Inflammatory macrophage treated with lipopolysaccharide for 1 hour (primary cell): ENCODE measurements at regions not wholly inside any gene's neighbourhood (a gene's known extent, or its start where the extent isn't known, plus 50 kb on each side); places are given as distances from the start of the nearest gene placed in this dataset.
"Not testable (repeated sequence)": the region's sequence is repeated elsewhere in the genome, so short reads cannot be mapped to it uniquely, and the experiment has no call there.

Experiments
- DNase-seq, 2 donors: peaks; one replicate each; pipeline ENCODE4 v3.0.0-alpha.2; 2020 to 2022

GRCh38 chr2:57615855-57616556 lies 430.6 kb upstream of the VRK2 start:
- no peak for DNase-seq

DNA sequence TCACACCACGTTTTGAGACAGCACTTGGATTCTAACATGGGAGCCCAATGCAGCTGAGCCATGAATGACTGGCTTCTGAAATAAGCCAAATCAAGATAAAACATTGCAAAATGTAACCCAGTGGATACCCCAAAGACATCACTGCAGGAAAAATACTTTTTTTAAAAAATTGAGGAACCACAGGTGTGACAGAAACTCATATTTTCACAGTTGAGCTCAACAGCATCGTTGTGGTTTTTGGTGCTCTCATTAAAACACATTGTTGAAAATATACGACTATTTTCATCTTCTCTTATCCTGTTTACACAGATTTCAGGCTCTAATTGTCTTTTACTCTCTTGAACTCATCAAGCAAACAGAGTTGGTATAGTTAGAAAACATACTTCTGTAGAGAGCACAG lies 429.3 kb upstream of the VRK2 start:
- DNase-seq = no peak

DNA sequence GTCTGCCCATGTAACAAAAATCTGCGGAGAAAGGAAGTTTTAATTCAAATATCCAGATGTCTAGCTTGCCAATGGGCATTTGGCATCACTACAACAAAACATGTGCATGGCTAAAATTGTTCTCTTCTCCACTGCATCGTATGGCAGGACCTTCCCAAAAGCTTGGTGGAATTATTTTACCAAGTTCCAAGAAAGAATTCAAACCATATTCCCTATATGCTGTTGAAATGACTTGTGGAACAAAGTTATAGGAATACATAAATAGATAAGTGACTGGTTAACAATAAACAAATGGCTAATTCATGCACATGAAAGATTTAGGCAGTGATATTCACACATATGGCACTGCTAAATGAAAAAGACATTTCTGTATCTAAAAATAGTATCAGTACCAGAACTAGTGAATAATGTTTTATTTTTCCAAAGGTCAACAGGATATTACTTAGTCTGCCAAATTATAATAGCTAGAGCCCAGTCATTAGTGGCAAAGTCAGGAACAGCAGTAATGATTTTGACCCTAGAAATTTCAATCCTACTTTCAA lies 425.4 kb upstream of the VRK2 start:
- no peak for DNase-seq

DNA sequence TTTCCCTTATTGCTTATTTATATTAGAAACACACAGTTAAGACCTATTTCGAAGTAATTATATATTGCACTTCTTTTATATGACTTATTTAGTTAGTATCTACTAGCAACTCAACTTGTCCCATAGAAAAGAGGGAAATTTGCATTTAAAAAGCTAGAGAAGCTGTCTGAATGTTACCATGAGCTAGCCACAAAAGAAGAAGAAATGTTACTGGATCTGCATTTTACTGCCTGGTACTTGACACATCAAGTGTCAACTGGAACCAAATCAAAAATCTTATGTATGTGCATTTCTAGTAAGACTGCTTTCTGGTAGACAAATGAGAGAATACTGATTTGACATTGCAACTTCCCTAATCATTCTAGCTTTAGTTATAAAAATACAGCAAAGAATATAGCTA lies 424.6 kb upstream of the VRK2 start:
- DNase-seq = no peak

DNA sequence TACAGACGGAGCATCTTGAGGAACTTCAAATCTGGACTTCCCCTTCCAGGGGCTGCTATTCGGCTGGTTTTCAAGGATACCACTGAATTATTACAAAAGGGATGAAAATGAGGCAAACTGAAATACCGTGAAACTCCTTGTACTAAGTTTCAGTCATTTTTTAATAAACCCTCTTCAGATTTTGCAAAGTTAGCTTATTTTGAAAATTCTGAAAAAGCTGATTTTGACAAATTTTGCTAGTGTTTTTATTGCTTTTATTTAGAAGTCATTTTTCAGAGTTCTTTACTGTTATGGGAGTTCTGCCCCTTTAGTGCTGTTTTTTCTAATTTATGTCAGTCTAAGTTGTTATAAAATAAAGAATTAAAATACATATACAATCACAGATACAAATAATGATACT lies 390.4 kb upstream of the VRK2 start:
- no peak for DNase-seq

DNA sequence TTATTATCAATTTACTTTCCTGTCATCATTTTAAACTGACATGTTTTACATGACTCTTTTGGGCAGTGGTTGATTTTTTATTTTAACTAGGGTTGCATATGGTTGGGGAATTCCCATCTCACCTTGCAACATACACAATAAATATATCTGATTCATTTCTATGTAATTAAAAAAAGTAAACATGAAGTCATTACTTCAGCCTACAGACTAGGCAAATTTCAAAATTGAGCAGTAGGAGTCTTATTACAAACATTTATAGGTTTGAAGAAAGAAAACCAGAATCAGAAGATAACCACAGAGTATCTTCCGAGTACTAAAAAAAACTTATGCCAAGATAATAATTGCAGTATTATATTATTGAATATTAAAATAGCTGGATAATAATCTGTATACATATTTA lies 377.0 kb upstream of the VRK2 start:
- DNase-seq = no peak

- DNase-seq = no peak
Observed at GRCh38 chr2:57674025-57674424, 372.6 kb upstream of the VRK2 start.

DNA sequence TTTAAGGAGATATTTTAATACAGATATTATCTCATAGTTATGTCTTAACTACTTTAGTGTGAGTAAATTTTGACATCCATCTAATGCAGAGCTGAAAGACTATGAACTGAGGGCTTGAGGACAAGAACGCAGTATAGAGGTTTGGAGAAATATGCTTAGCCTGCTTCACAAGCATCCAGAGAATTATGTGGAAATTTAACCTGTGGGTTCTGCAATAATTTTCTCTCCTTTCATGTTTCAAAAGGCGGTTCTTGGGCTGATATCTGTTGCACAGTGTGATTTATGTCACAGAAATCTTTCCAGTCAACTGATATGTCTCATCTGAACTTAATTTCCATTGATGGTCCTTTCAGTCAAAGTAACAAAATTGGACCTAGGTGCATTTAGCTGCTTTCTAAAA lies 371.9 kb upstream of the VRK2 start:
- DNase-seq = no peak

DNA sequence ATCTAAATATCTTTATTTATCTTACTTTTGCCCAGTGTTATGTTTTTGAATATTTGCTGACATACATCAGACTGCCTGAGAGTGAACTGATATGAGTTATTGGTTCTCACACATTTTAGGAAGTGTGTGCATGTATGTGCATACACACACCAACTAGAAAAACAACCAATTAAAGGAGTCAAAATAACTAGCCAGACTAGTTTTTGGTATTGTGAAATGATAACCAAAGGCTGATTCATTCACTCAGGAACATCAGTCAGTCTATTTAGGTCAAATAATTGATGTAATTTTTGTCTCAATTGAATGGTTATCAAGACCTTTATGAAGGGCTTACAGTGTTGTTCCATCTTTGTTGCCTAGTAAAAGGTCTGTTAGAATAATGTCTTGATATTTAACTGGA lies 369.3 kb upstream of the VRK2 start:
- no peak for DNase-seq

DNA sequence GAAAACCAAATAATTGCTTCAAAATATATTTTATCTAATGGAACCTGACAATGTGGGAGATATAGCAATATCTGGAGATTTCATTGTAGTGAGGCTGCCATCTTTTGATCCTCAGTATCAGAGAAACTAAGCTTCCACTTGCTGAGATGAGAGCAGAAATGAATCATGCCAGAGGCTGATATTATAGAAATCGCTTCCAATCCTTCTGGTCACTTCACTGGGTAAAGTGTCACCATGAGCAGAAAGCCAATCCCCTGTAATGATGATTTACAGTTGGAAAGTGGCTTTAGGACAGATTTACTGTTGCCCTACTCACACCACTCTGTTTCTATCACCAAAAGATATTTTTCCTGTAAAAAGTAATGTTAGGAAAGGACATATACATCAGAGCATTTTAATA lies 365.0 kb upstream of the VRK2 start:
- DNase-seq = no peak

DNA sequence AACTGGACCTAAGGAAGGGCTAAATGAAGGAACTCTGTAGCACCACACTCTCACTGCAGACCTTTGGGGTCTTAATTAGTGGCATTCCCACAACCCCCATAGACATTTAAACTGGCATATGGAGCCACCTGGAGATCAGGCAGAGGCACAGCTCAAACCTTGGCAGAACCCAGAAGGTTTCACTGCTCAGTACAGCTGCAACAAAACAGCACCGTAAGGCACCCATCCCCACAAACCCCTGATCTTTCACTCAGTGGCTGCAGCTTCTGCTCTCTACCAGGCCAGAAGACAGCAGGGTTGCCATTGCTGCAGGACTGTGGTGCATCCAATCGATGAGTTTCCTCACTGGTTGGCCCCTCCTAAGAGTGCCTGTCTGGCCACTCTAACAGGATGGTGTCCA lies 361.6 kb upstream of the VRK2 start:
- DNase-seq = no peak

DNA sequence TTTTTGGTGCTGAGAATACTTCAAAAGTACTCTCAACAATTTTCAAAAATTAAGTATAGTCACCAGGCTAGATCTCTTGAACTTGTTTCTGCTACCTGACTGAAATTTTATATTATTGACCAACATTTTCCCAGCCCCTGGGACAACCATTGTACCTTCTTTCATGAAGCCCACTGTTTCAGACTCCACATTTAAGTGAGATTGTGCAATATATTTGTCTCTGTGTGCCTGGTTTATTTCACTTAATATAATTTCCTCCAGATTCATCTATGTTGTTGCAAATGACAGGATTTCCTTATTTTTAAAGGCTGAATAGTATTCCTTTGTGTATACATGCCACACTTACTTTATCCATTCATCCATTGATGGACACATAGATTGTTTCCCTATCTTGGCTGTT lies 354.2 kb upstream of the VRK2 start:
- no peak for DNase-seq

DNA sequence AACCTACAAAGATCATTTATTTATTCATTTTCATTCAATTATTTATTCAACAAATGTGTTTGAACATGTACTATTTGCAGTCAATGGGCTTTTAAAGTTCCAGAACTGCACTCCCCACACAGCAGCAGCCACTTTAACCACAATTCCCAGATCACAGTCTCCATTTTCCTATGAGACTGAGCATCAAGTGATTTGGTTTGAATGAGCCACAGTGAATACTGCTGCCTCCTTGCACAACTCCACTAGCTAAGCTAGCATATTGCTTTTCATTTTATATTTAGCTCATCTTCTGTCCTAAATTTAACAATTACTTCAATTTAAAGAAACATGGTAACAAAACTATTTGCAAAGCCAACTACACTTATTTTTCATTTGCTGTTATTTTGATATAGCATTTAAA lies 353.4 kb upstream of the VRK2 start:
- DNase-seq = no peak

GRCh38 chr2:57693965-57694364 lies 352.6 kb upstream of the VRK2 start:
- DNase-seq = no peak

DNA sequence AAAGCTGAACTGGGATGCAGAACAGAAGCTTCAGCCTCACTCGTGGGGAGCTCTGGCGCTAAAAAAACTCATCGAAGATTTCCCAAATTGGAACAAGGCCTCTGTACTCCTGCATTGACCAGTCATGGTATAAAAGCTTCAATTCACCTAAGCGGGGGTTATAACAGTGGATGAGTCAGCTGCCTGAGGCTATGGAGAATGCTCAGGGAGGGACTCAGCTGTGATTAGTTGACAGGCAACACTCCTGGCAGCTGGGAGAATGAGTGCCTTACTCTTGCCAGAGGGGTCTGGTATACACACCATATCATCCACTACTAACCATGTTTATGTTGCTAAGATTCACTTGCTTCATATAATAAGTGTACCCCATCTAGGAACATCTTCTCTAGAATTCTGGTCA lies 350.6 kb upstream of the VRK2 start:
- no peak for DNase-seq

DNA sequence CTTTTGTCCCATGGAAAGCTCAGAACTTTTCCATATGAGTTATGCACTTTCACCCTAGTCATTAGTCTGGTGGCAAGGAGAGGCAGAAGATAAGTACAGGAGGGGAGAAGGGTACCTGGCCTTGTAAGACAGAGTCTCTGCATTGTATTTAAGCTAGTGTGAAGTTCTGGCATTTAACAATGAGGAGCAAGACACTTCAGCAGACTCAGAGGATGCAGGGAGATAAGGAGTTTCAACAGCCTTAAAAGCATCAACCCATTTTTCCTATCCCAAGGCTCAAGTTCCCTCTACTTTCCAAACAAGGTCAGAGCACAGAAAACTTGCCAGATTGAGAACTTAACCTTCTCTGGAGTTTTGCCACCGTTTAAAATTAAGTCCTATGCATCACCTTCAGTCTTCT lies 348.2 kb upstream of the VRK2 start:
- DNase-seq = no peak

- no peak for DNase-seq
Observed at GRCh38 chr2:57698935-57699449, 347.6 kb upstream of the VRK2 start.

DNA sequence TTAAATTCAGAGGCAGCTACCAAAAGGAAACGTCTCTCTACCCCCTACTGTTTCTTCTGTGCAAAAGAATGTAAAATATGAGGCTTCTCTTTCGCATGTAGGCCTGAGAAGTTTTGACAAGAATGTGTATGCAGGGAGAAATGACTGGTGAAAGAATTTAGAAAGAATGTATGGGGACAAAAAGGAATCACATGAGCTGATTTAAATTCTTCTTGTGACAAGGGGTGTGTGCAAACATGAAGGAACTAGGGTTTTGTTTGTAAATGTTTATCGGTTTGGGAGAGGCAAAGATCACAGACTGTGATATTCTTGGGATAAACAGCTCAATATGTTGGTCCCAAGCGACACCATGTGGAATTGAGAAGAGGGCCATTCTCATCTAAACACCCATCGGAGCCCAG lies 345.2 kb upstream of the VRK2 start:
- no peak for DNase-seq

DNA sequence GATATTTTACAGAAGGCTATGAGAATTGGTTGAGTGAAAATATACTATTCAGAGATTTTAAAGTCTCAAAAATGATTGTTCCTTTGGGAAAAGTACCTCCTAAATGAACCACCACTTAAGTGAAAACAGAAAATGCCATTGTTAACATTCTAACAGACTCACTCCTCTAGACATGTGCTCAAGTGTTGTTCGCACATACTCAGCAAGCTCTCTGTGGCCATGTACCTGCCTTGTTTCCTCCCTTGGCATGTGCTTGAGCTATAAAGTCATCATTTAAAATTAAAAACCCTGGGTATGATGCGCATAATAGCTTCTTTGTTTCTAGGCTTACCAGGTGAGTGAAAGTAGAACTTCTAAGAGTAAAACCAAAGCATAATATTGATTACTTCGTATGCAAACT lies 343.2 kb upstream of the VRK2 start:
- DNase-seq = no peak

DNA sequence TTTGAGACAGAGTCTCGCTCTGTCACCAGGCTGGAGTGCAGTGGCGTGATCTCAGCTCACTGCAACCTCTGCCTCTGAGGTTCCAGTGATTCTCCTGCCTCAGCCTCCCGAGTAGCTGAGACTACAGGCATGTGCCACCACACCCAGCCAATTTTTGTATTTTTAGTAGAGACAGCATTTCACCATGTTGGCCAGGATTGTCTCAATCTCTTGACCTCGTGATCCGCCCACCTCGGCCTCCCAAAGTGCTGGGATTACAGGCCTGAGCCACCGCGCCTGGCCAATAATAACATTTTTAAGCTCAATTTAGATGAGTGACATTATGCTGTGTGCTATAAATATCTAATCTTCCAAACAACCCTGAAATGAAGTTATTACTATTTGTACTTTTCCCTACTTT lies 338.8 kb upstream of the VRK2 start:
- not testable (repeated sequence) for DNase-seq

- no peak for DNase-seq
Observed at GRCh38 chr2:57711991-57712390, 334.6 kb upstream of the VRK2 start.

- DNase-seq = peak; percentile 15 to 48
Observed at GRCh38 chr2:57720728-57721627, 325.6 kb upstream of the VRK2 start.

DNA sequence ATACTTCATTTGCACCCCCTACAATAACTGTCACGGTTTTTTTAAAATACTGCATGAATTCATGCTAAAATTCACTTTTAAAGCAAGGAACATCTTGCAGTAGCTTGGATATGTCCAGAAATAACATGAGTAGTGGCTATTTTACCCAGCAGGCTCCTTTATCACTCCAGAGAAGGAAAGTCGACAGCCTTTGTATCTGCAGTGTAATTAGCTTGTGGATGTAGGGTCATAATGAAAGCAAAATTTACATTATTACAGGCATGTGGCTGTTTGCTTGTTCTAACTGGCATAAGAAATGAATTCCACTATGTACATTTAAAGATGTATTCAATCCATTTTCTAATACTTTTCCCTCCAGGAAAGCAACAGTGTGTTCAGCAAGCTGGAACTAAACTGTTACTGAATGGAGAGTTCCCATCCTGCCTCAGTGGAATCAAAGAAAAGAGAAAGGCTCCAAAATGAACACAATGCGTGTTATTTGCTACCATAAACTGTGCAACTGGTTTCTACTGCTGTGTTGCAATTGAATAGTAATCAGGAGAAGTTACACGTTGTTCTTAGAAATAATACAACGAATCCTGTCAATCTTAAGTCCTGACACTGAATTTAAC lies 321.2 kb upstream of the VRK2 start:
- no peak for DNase-seq

DNA sequence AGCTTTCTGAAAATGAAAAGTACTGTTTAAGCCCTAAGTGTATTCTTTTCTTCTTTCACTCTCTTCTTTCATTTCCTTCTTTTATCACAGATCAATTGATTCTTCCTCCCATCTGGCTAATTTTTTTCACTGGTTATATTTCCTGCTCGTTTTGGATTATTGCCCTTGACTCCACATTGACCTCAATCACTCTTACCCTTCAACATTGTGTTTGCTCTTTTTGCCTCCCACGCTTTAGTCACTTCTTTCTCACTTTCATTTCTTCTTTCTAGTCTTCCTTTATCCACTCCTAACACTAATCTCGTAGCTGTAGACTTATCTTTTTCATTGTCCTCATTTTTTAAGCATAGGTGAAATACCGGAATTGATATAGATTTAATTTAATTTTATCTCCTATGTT lies 320.3 kb upstream of the VRK2 start:
- no peak for DNase-seq
